ENCODE measurements at regions not wholly inside any gene's neighbourhood (a gene's known extent, or its start where the extent isn't known, plus 50 kb on each side); places are given as distances from the start of the nearest gene placed in this dataset.

GRCh38 chr11:109150581-109150980 lies 271.4 kb upstream of the C11orf87 start:
- Histone ChIP-seq H3F3A (replicated peaks; ENCODE audit: insufficient read depth) (no peaks in the 10 kb centered on the region), H3K9me3 (no peaks in the 10 kb centered on the region), H3K36me3 (replicated peaks in 1 of 2; ENCODE audit: control insufficient read depth in 1 of 2, insufficient read depth in 2 of 2, low read length in 1 of 2) (no peaks in the 10 kb centered on the region), H4K20me1 (ENCODE audit: insufficient read depth) (no peaks in the 10 kb centered on the region), H3K4me1 (ENCODE audit: control insufficient read depth in 1 of 2, insufficient read depth in 2 of 2, low read depth in 1 of 2, low read length in 1 of 2) (no peaks in the 10 kb centered on the region; a peak in 1 of 4 replicates), H3K4me3 (ENCODE audit: low read depth in 2 of 2, low read length in 1 of 2) (no peak overlapping the region), H3K27ac (ENCODE audit: low read depth in 2 of 2, low read length in 1 of 2) (no peak overlapping the region), H3K9me2 (no peaks in the 10 kb centered on the region), H2AFZ (ENCODE audit: low read depth) (no peak overlapping the region), H3K4me2 (no peak overlapping the region), H3K79me2 (ENCODE audit: insufficient read depth) (no peaks in the 10 kb centered on the region), H3K9ac (no peak overlapping the region), H3K27me3 (ENCODE audit: insufficient read depth) (no peaks in the 10 kb centered on the region)
- no peak for TF ChIP-seq PBX3 (IDR thresholded peaks at IDR 0.05)
- TF ChIP-seq, protein P1, sequence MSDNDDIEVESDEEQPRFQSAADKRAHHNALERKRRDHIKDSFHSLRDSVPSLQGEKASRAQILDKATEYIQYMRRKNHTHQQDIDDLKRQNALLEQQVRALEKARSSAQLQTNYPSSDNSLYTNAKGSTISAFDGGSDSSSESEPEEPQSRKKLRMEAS (IDR thresholded peaks at IDR 0.05; ENCODE audit: low read depth) = no peak
- TF ChIP-seq, protein P2, sequence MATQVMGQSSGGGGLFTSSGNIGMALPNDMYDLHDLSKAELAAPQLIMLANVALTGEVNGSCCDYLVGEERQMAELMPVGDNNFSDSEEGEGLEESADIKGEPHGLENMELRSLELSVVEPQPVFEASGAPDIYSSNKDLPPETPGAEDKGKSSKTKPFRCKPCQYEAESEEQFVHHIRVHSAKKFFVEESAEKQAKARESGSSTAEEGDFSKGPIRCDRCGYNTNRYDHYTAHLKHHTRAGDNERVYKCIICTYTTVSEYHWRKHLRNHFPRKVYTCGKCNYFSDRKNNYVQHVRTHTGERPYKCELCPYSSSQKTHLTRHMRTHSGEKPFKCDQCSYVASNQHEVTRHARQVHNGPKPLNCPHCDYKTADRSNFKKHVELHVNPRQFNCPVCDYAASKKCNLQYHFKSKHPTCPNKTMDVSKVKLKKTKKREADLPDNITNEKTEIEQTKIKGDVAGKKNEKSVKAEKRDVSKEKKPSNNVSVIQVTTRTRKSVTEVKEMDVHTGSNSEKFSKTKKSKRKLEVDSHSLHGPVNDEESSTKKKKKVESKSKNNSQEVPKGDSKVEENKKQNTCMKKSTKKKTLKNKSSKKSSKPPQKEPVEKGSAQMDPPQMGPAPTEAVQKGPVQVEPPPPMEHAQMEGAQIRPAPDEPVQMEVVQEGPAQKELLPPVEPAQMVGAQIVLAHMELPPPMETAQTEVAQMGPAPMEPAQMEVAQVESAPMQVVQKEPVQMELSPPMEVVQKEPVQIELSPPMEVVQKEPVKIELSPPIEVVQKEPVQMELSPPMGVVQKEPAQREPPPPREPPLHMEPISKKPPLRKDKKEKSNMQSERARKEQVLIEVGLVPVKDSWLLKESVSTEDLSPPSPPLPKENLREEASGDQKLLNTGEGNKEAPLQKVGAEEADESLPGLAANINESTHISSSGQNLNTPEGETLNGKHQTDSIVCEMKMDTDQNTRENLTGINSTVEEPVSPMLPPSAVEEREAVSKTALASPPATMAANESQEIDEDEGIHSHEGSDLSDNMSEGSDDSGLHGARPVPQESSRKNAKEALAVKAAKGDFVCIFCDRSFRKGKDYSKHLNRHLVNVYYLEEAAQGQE (IDR thresholded peaks at IDR 0.05; ENCODE audit: low read depth, low read length) = no peak
- no peak for TF ChIP-seq NRF1 (IDR thresholded peaks at IDR 0.05; ENCODE audit: low read depth, low read length)
- no peak for TF ChIP-seq ELF1 (IDR thresholded peaks at IDR 0.05)
- POLR2A ChIA-PET = no interaction called here
- 100% methylated on average over 2 of the region's 2 CpGs for WGBS (ENCODE audit: low lambda C conversion rate)
- CTCF ChIA-PET = no interaction called here
- DNase-seq = no peak

- DNase-seq = no peak
- no peaks in the 10 kb centered on the region for H4K20me1 ChIP-seq (ENCODE audit: insufficient read depth)
- no peaks in the 10 kb centered on the region for H3K9me2 ChIP-seq
- no peak overlapping the region for H3K9ac ChIP-seq
- H3K4me1 ChIP-seq (ENCODE audit: control insufficient read depth in 1 of 2, insufficient read depth in 2 of 2, low read depth in 1 of 2, low read length in 1 of 2) = no peaks in the 10 kb centered on the region; a peak in 1 of 4 replicates
- H3K27me3 ChIP-seq (ENCODE audit: insufficient read depth) = no peaks in the 10 kb centered on the region
- no peak overlapping the region for H3K4me3 ChIP-seq (ENCODE audit: low read depth in 2 of 2, low read length in 1 of 2)
- H2AFZ ChIP-seq (ENCODE audit: low read depth) = no peak overlapping the region
- H3K36me3 ChIP-seq (replicated peaks in 1 of 2; ENCODE audit: control insufficient read depth in 1 of 2, insufficient read depth in 2 of 2, low read length in 1 of 2) = no peaks in the 10 kb centered on the region
- H3F3A ChIP-seq (replicated peaks; ENCODE audit: insufficient read depth) = no peaks in the 10 kb centered on the region
- no peak overlapping the region for H3K4me2 ChIP-seq
- ChIA-PET CTCF (no interaction called here), POLR2A (no interaction called here)
- H3K9me3 ChIP-seq = 0 out of 2 replicates have a peak, but pooled peaks cover 9% of the 10 kb centered on the region
- no peak overlapping the region for H3K27ac ChIP-seq (ENCODE audit: low read depth in 2 of 2, low read length in 1 of 2)
- H3K79me2 ChIP-seq (ENCODE audit: insufficient read depth) = no peaks in the 10 kb centered on the region
- TF ChIP-seq POLR2AphosphoS5 (IDR thresholded peaks at IDR 0.05; ENCODE audit: low read depth, low read length) = no peak
- TF ChIP-seq CHD2 (IDR thresholded peaks at IDR 0.05; ENCODE audit: low read length, partially characterized antibody) = no peak
- no peak for TF ChIP-seq EZH2phosphoT487 (IDR thresholded peaks at IDR 0.05; ENCODE audit: borderline replicate concordance, low read depth)
- no peak for TF ChIP-seq USF2 (IDR thresholded peaks at IDR 0.05; ENCODE audit: borderline replicate concordance, low read depth, low read length)
- no peak for TF ChIP-seq ELF1 (IDR thresholded peaks at IDR 0.05)
- no peak for TF ChIP-seq IRF3 (IDR thresholded peaks at IDR 0.05; ENCODE audit: low read depth, low read length)
- no peak for TF ChIP-seq RFX5 (IDR thresholded peaks at IDR 0.05; ENCODE audit: low read length)
- no peak for TF ChIP-seq FOXM1 (IDR thresholded peaks at IDR 0.05; ENCODE audit: low read depth)
- no peak for TF ChIP-seq USF1 (IDR thresholded peaks at IDR 0.05; ENCODE audit: borderline replicate concordance, low read depth)
- TF ChIP-seq, protein P1 (IDR thresholded peaks at IDR 0.05; ENCODE audit: low read depth) = no peak
- TF ChIP-seq FOXJ3 (CRISPR knock-in tag; IDR thresholded peaks at IDR 0.05) = no peak
- TF ChIP-seq TCF12 (IDR thresholded peaks at IDR 0.05) = no peak
- no peak for TF ChIP-seq NRF1 (IDR thresholded peaks at IDR 0.05; ENCODE audit: low read depth, low read length)
- no peak for TF ChIP-seq MXI1 (IDR thresholded peaks at IDR 0.05; ENCODE audit: low read depth, low read length)
- TF ChIP-seq EP300 (IDR thresholded peaks at IDR 0.05; ENCODE audit: borderline replicate concordance in 1 of 2, low read depth in 1 of 2, low read length in 1 of 2) = no peak
These were observed 268.2 kb upstream of the C11orf87 start for GRCh38 chr11:109153836-109154235.

Data from SK-N-SH (cell line).